ENCODE measurements at regions not wholly inside any gene's neighbourhood (a gene's known extent, or its start where the extent isn't known, plus 50 kb on each side); places are given as distances from the start of the nearest gene placed in this dataset.

DNA sequence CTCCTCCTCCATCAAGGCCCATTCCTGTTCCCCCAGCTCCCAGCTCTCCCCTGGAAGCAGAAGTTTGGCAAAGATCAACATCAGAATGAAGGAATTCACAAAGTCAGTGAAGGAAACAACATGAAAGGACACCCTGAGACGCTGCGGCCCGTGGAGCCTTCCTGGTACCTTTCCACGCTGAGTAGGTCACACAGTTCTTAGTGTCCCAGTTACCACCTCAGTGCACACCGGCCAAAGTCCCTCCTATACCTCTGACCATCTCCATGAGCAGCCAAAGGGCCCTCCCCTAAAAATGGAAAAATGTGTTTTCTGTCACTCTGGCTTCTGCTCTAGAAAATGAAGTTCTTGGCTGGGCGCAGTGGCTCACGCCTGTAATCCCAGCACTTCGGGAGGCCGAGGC, 191.6 kb upstream of the AGAP1 start:
- DNase-seq (ENCODE audit: low read depth in 2 of 2) = no peak

DNA sequence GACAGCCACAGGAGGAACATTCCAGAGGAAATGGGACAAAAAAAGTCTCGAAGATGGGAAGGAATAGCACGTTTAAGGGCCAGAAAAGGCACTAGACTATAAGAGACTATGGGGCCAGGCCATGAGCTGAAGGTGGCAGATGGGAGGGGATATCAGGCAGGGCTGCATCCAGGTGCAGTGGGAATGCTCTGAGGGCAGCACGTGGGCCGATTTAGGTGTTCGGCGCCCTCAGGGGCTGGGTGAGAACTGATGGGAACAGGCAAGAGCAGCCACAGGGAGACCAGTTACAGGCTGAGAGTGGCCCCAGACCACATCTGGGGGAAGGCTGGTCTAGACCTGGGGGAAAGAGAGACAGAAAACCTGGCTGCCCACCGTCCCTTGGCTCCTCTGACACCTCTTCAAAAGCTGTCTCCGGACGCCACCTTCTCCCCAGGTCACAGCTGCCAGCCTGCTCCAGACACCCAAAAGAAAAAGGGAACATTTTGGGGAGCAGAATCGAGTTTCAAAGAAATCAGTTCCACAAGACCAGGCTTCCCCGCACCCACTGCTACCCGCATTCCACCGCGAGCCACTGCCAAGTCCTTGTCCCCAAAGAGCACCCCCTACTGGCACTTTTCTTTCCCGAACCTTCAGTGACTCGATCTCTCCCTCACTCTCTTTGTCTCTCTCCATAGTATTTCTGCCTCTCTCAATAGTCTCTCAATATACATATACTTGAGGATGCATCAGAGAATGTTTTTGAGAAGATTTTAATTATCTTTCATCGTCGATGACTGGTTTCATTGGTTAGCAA, 190.1 kb upstream of the AGAP1 start:
- no peak for DNase-seq (ENCODE audit: low read depth in 2 of 2)

DNA sequence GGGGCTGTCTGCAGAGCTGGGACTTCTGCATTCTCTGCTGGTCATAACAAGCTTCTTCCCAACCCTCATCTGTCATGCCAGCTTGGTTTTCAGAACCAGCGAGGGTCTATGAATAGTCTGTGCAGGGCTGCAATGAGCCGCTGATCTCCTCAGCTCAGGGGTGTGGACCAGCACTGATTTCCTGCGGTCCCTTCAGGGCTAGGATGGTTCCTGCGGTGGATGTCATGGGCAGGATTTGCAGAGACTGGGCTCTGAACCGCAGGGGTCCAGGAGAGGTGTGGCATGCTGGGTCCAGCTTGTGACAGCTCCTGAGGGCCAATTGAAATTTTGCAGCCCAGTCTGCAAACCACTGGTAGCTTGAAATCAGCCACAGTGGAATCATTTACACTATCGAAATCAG, 188.2 kb upstream of the AGAP1 start:
- no peak for DNase-seq (ENCODE audit: low read depth in 2 of 2)

DNA sequence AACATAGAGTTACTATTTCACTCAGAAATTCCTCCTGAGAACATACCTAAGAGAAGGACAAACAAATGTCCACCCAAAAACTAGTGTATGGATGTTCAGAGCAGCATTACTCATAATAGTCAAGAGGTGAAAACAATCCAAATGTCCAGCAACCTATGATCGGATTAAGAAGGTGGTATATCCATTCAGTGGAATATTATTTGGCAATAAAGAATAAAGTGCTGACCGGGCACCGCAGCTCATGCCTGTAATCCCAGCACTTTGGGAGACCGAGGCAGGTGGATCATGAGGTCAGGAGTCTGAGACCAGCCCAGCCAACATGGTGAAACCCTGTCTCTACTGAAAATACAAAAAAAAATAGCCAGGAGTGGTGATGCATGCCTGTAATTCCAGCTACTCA, 182.8 kb upstream of the AGAP1 start:
- no peak for DNase-seq (ENCODE audit: low read depth in 2 of 2)

DNA sequence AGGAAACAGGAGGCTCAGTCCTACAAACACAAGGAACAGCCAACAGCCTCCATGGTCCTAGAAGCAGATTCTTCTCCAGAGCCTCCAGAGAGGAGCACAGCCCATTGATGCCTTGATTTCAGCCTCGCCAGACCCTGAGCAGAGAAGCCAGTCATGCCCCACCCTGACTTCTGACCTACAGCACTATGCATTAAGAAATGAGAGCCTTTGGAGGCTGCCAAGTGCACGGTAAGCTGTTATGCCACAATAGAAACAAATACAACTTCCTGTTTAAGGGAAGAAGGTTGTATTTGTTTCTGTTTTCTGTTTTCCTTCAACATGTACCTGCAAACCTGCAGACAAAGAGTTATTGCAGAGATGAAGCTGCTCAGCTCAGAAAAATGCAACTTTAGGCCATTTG, 181.3 kb upstream of the AGAP1 start:
- no peak for DNase-seq (ENCODE audit: low read depth in 2 of 2)

DNA sequence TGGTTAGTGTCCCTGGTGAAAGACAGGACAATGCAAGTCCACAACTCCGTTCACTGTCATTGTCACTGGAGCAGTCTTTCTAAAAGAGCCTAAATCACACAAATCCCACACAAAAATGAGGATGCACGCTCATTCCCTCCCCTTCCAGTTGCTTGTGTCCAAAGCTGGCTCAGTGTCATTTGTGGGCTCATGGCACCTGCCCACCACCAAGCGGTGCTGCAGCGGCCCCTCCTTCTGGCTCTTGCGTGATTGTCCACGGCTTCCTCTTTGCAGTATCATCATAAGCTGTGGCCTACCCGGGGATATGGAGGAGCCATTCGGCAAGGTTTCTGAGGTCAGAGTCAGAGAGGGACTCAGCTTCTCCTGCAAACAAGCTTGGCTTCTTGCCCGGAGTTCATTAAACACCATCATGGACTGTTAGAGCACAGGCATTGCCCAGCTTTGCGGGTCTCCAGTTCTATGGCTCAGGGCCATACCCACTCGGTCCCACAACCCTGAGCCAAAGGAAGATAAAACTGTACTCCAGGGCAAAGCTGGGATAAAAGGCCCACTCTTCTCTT, 179.4 kb upstream of the AGAP1 start:
- no peak for DNase-seq (ENCODE audit: low read depth in 2 of 2)

DNA sequence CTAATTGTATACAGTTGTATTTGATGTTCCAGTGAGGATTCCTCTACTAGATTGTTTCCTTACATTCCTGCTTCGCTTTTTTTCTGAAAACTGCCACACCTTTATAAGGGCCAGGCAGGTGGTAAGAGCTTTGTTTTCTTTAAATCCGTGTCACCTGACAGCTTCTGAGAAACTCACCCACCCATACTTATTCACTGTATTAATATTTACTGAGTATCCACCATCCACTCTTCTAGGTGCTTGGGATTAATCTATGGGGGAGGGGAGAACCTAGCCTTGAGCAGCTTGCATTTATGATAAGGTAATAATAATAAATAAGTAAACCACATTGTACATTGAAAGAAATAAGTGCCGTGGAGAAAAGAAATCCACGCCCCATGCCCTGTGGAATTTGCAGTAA, 174.7 kb upstream of the AGAP1 start:
- DNase-seq (ENCODE audit: low read depth in 2 of 2) = no peak

DNA sequence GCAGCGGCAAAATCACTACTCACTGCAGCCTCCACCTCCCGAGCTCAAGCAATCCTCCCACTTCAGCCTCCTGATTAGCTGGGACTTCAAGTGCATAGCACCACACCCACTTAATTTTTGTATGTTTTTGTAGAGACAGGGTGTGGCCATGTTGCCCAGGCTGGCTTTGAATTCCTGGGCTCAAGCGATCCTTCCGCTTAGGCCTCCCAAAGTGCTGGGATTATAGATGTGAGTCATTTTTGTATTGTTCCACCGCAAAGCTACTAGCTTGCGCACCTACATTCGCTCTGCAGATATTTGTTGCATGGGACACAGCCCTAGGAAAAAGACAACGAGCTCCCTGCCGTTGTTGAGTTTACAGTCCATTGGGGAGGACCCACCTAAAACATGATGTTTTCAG, 173.5 kb upstream of the AGAP1 start:
- DNase-seq (ENCODE audit: low read depth in 2 of 2) = no peak

DNA sequence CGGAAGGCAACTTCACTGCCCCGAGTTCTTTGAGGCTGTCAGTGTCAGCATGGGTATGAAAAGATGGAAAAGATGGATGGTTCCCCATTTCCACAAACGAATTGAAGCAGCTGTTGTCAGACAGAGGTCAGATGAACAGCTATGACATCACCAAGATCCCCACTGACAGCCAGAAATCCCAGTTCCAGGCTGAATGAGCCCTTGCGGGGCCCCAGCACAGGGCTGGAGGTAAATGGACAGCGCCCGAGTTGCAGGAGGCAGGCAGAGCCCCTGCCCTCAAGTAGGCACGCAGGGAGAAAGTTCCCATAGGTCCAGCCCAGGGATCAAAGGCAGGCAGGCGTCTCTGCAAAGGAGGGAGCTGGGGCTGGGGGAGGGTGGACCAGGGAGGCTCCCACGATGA, 169.5 kb upstream of the AGAP1 start:
- no peak for DNase-seq (ENCODE audit: low read depth in 2 of 2)

DNA sequence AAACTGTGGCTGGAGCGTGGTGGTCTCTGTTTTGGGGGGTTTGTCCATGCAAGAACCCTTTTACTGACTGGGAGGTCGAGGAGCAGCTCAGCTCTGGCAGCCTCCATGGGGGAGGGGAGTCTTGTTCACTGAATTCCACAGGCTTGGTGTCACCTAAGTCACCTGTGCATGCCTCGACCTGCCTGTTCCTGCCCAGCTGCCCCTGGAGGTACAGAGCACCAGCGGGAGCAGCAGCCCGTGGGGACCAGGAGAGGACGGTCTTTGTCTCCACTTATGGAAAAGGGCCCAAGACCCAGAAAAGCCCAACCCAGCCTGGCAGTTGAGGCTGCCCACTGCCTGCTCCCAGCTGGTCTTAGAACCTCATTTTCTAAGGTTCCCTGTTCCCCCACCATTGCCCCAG, 168.7 kb upstream of the AGAP1 start:
- no peak for DNase-seq (ENCODE audit: low read depth in 2 of 2)

DNA sequence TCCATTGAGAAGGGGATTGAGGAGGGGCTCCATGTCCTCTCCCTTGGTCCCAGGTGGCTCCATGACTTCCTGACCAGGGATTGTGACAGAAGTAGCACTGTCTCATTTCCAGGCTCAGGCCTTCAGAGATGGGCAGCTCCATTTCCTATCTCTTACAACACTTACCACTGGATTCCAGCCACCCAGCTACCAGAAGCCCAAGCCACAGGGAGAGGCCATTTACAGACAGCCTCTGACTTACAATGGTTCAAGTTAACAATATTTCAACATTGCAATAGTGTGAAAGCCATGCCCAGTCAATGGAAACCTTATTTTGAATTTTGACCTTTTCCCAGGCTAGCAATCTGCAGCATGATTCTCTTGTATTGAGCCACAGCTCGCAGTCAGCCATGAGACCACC, 164.9 kb upstream of the AGAP1 start:
- no peak for DNase-seq (ENCODE audit: low read depth in 2 of 2)

DNA sequence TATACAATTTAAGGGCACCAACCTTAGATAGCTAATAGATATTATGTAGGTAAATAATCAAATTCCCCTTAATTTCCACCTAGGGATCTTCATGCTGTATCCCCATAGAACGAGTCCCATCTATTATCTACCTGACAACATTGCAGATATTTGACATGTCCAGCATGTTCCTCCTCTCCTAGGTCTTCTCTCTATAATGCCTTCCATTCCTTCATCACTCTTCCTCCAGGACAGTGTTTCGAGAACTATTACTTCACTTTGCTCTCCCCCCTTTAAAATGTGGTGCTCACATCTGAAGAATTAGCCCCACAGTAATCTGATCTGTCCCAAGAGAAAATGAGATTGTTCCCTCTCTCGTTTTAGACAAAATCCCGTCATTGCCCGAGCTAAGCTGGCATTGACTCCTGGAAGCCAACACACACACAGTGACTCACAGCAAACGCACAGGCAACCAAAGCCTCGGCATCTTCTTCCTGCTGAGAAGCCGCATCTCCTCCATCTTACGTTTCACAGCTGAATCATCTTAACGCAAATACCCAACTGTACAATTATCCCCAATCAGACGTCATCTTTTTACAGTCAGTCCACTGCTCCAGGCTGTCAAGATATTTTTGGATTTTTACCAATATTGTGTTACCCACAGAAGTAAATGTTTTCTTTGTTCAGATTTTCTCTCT, 162.9 kb upstream of the AGAP1 start:
- no peak for DNase-seq (ENCODE audit: low read depth in 2 of 2)

DNA sequence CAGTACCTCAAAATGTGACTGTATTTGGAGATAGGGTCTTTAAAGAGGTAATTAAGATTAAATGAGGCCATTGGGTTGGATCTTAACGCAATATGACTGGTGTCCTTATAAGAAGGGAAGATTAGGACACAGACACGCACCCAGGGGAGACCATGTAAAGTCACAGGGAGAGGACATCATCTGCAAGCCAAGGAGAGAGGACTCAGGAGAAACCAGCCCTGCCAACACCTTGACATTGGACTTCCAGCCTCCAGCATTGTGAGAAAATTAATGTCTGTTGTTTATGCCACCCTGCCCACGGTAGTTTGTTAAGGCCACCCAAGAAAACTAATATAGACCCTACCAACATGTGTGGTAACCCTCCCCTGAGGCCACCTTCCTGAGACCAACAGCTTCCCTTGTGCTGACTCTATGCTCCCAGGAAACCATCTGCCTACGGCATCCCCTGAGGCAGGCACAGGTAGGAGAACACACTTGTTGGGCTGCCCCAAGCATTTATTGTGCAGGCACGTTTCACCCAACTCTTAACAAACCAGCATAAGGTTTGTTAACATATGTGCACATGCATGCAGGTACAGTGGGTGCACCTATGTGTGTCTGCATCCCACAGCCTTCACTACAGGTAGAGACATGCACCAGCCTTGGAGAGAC, 161.5 kb upstream of the AGAP1 start:
- no peak for DNase-seq (ENCODE audit: low read depth in 2 of 2)

DNA sequence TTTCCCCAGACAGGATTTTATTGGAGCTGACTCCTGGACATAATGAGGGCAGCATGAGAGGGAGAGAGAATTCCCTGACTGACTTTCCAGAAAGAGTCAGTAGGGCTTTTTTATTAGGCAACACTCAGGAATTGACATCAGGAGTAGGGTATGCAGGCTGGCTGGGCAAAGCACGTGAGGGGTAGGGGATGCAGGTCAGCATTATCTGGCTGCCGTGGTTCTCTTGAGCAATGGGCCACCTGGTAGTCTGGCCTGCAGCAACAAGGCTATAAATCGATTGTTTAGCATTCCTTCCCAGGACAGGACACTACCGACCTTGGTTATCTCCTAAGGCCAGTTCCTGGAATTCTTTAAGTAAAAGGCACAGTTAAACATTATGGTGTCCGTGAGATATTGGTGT, 160.8 kb upstream of the AGAP1 start:
- DNase-seq (ENCODE audit: low read depth in 2 of 2) = no peak

DNA sequence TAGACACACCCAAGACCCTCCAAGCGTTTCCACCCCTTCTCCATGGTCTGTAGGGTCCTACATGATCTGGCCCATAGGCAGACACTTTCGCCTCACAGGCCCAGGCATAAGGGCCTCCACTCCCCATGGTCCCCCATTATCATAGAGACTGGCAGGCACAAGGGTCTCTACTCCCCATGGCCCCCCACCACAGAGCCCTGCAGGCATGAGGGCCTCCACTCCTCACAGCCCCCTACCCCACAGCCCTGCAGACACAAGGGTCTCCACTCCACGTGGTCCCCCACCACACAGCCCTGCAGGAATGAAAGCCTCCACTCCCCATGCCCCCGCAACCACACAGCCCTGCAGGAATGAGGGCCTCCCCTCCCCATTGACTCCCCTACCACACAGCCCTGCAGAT, 159.7 kb upstream of the AGAP1 start:
- no peak for DNase-seq (ENCODE audit: low read depth in 2 of 2)

DNA sequence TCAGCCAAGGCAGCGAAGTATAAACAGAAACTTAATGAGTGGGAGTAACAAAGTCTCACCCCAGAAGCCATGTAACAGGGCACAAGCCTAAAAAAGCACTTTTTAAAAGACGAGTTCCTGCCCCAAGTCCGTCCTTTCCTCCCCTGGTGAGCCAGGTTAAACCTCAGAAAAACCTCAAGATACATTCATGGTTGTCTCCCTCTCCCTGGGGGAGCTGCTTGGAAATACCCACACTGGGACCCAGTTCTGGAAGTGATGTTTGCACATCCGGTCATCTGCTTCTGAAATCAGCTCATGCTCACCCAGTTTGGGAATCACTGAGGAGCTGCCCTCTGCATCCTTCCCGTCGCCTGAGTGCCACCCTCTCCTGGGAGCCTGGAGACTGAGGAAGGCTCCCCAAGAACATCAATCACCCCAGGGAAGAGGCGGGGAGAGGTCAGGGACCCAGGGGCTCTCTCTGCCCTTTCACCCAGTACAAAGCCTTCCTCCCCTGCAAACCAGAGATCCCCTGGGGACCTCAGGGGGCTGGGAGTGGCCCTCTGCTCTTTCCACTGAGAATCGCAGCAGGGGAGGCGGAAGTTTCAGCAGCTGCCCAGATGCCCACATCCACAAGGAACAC, 150.6 kb upstream of the AGAP1 start:
- DNase-seq (ENCODE audit: low read depth in 2 of 2) = no peak

DNA sequence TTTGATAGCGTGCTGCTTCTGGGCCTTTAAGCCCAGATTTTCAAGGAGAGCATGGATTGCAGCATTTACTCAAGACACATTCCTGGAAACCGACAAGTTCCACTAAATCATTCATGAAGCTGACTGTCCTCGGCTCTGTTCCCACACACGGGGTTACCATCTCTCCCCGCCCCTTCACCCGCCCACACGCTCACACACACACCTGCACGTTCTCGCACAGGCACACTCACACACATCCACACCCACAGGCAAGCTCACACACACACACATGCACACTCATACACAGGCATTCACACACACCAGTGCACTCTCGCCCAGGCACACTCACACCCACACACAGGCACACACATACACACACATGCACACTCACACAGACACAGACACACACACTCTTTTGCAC, 150.0 kb upstream of the AGAP1 start:
- no peak for DNase-seq (ENCODE audit: low read depth in 2 of 2)

DNA sequence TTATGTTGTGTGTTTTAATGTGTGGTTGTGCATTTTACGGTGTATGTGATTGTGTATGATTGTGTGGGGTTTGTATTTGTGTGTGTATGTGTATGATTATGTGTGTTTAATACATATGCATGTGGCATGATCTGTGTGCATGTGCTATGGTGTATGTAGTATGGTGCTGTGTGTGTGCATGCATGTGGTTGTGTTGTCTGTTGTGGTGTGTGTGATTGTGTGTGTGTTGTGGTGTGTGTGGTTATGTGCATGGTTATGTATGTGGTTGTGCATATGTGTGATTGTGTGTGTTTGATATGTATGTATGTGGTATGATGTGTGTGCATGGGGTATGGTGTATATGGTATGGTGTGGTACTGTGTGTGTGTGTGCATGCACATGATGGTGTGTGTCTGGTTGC, 148.1 kb upstream of the AGAP1 start:
- no peak for DNase-seq (ENCODE audit: low read depth in 2 of 2)

DNA sequence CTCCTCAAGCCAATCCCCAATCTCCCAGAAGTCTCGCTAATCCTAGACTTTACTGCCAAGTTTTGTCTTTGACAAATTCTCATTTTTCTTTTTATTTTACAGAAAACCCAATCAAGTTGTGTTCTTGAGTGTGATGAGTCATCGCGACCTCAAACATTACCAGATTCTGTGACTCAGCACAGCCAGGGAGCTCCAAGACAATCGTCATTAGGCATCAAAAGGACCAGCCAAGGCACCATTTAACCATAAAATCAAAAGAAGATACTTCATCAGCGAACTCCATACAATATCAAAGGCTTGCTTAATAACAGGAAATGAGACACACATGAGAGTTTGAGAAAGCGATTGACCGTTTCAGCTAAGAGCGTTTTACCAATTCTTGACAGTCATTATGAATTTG, 146.2 kb upstream of the AGAP1 start:
- no peak for DNase-seq (ENCODE audit: low read depth in 2 of 2)

DNA sequence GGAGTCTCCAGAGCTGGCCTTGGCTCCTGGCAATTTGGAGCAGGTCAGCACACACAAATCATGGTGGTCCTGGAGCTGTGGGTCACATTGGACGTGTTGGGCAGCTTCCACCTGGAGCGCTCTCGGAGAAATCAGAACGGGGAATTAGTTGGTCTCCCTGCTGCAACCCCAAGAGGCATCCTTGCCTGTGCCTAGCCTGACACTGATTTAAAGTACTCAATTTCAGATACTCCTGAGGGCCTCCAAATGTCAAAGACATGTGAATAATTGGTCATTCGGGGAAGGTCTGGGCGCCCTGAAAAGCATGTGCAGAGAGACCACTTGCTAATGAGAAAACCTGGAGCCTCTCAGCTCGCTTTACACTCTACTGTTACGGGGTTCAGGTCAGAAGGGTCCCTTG, 145.5 kb upstream of the AGAP1 start:
- DNase-seq (ENCODE audit: low read depth in 2 of 2) = no peak

DNA sequence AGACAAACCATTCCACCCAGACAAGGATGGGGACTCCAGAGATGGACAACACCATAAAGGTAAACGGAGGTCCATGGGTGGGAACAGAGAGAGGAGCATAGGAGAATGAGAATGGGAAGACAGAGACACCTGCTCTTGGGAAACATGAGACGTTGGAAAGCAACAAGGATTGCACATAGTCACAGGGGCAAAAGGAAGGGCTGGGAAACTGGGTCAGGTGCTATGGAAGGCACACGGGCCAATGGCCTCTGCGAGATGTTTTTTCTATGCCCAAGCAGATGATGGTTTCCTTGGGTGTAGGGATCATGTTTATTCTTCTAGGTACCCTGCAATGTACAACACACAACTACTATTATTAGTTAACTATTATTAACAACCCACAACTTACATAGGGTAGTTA, 143.6 kb upstream of the AGAP1 start:
- DNase-seq (ENCODE audit: low read depth in 2 of 2) = no peak

DNA sequence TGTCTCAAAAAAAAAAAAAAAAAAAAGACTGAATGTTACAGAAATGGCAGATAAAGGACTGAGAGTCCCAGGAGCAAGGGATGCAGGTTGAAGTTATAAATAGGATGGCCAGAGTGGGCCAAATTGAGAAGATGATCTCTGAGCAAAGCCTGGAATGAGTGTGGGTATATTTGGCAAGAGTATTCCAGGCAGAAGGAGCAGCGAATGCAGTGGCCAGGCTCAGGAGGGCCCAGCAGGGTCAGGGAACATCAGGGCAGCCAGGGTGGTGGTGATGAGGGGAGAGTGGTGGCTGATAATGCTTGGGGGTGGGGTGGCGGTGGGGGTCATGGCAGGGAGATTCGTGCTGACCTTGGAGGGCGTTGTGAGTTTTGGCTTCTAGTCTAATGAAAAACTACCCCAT, 141.3 kb upstream of the AGAP1 start:
- DNase-seq (ENCODE audit: low read depth in 2 of 2) = no peak

DNA sequence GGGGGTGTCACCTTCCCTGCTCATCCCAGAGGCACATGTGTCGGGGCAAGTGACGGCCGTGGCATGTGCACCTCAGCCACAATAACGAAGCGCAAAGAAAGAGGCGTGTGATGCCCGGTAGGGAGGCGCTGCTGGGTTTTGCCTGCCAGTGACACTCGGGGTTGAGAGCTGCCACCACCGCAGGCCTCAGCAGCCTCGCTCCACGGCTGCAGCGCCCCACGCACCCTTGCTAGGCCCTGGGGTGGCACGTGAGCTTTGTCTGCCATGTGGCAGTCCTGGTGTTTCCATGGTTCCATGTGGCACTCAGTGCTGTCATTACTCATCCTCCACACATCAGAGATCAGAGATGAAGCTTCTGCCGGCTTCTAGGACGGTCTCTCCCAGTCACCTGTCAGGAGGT, 136.0 kb upstream of the AGAP1 start:
- no peak for DNase-seq (ENCODE audit: low read depth in 2 of 2)
